ENCODE measurements at regions not wholly inside any gene's neighbourhood (a gene's known extent, or its start where the extent isn't known, plus 50 kb on each side); places are given as distances from the start of the nearest gene placed in this dataset.

DNA sequence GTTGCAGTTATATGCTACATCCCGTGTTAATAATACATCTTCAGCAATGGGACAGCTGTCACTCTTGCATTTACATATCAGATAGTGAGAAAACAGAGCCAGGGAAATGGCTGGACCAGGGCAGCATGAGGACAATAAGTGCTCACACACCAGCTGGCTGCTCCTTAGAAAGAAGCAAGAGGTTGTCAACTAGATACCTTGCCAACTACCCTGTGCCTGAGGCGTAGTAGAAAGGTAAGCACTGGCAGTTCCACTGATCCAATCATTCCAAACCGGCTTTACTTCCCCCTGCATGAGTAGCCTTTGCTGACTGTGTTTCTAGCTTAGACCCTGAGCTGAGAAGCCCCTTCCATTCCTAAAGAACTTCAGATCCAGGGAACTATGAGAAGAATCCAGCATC, 52.2 kb upstream of the FGF13 start:
- Histone ChIP-seq H4K20me1 (ENCODE audit: control insufficient read depth, insufficient read depth, insufficient read length) (no peaks in the 10 kb centered on the region), H4K5ac (ENCODE audit: insufficient read length, low read depth, low read length) (no peak overlapping the region), H2BK20ac (ENCODE audit: low read depth, low read length, poor library complexity, severe bottlenecking) (no peak overlapping the region), H2BK12ac (ENCODE audit: insufficient read length, low read depth, low read length) (no peak overlapping the region), H2AK5ac (ENCODE audit: insufficient read length, low read length) (no peak overlapping the region), H3K23me2 (ENCODE audit: insufficient read length, low read depth, low read length, poor library complexity, severe bottlenecking) (no peaks in the 10 kb centered on the region), H3K9me3 (ENCODE audit: control insufficient read depth, low read depth, low read length) (no peaks in the 10 kb centered on the region), H3K79me2 (ENCODE audit: insufficient read depth, low read length) (no peaks in the 10 kb centered on the region), H2BK5ac (ENCODE audit: insufficient read length, low read length) (no peak overlapping the region), H3K23ac (ENCODE audit: insufficient read length, low read depth, low read length) (no peak overlapping the region), H3K79me1 (ENCODE audit: insufficient read depth, low read depth, low read length, poor library complexity, severe bottlenecking) (no peaks in the 10 kb centered on the region), H3K18ac (ENCODE audit: insufficient read length, low read depth, low read length) (no peak overlapping the region), H2AFZ (ENCODE audit: low read length) (no peak overlapping the region), H2BK120ac (ENCODE audit: low read depth, low read length, poor library complexity, severe bottlenecking) (no peak overlapping the region), H3K4me1 (ENCODE audit: insufficient read depth, low read length) (no peaks in the 10 kb centered on the region; the same call in 1 of the 2 replicates), H3K4me2 (ENCODE audit: insufficient read depth, insufficient read length, low read length) (no peak overlapping the region), H3K27me3 (ENCODE audit: insufficient read depth, low read length) (no peaks in the 10 kb centered on the region), H3K56ac (ENCODE audit: insufficient read length, low read depth, low read length) (no peak overlapping the region), H4K91ac (ENCODE audit: insufficient read length, low read depth, low read length) (no peak overlapping the region), H3K9ac (ENCODE audit: extremely low read depth, insufficient read length, low read length) (no peak overlapping the region), H3K14ac (ENCODE audit: insufficient read depth, low read length) (no peak overlapping the region), H3K27ac (ENCODE audit: insufficient read length, low read depth, low read length) (no peak overlapping the region), H3T11ph (ENCODE audit: low read length) (no peak overlapping the region), H4K8ac (replicated peaks; ENCODE audit: insufficient read length, low read depth, low read length) (no peak overlapping the region), H3K4ac (ENCODE audit: low read depth, low read length) (no peak overlapping the region), H2BK15ac (ENCODE audit: low read depth, low read length) (no peak overlapping the region)
- Mint-ChIP-seq H3K36me3 (ENCODE audit: insufficient read depth in 1 of 3, low read depth in 3 of 3) (no peaks in the 10 kb centered on the region), H3K4me3 (no peak overlapping the region), H3K27ac (no peak overlapping the region), H3K4me1 (peaks cover 0 to 3% of the 10 kb centered on the region in 2 experiments; a peak in 1 of 4 replicates), H3K9me3 (peaks cover 0 to 26% of the 10 kb centered on the region in 2 experiments; a peak in 2 of 5 replicates), H3K27me3 (ENCODE audit: low read depth) (no peaks in the 10 kb centered on the region)
- no CpG with 5 or more reads among the region's 3 CpGs for WGBS (ENCODE audit: extremely low coverage, insufficient read length, low lambda C conversion rate)
- TF ChIP-seq, protein P1, sequence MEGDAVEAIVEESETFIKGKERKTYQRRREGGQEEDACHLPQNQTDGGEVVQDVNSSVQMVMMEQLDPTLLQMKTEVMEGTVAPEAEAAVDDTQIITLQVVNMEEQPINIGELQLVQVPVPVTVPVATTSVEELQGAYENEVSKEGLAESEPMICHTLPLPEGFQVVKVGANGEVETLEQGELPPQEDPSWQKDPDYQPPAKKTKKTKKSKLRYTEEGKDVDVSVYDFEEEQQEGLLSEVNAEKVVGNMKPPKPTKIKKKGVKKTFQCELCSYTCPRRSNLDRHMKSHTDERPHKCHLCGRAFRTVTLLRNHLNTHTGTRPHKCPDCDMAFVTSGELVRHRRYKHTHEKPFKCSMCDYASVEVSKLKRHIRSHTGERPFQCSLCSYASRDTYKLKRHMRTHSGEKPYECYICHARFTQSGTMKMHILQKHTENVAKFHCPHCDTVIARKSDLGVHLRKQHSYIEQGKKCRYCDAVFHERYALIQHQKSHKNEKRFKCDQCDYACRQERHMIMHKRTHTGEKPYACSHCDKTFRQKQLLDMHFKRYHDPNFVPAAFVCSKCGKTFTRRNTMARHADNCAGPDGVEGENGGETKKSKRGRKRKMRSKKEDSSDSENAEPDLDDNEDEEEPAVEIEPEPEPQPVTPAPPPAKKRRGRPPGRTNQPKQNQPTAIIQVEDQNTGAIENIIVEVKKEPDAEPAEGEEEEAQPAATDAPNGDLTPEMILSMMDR (conservative IDR thresholded peaks at IDR 0.05), result no peak
- DNase-seq, result no peak
